ENCODE measurements at regions not wholly inside any gene's neighbourhood (a gene's known extent, or its start where the extent isn't known, plus 50 kb on each side); places are given as distances from the start of the nearest gene placed in this dataset.

DNA sequence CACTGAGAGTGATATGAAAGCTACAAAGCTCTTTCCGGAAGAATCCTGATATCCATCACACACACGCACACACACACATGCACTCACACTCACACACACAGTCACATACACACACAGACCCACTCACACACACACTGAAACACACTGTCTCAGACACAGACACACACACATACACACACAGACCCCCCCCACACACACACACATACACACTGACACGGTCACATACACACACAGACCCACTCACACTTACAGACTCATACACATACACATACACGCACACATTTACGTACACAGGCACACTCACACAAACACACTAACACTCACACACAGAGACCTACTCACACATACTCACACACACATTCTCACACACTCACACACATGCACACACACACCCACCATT, 58.6 kb downstream of the LIG4 start:
- no peak for DNase-seq (ENCODE audit: low spot score)

DNA sequence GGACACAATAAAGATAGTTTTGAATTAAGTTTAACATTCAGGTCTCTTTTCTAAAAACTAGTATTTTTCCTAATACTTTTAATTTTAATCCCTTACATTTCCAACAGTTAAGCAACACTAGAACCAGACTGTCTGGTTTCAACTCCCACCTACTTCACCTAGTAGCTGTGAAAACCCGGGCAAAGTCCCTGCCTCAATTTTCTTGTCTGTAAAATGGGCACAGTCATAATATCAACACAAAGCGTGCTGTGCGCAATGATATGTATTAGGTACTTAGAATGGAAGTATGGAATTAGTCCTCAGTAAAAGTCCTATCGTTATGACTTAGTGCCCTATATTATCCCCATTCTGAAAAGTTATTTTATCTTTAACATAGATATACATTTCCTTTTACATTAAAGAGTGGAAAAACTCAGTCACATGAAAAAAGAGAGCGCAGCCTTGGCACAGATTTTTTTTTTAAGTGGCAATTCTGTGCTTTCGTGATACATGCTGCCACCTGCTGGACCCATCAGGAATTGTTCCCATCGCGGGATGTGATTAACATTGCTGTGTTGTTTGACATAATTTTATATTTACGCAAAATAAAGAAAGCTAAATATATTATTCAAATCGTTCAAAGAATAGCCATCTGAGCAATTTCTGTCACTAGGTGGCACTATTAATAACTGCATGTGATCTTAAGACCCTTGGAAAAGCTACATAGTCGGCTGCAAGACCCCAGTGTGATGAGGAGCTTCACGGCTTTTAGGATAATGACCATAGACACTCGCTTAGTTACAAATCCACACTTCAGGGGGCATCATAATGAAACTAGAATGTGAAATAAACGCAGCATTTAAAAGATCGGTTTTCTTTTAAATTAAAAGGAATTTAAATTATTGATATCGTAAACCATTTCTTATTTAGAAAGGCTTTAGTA, 59.9 kb downstream of the LIG4 start:
- peak; percentile 29 for DNase-seq (ENCODE audit: low spot score)

DNA sequence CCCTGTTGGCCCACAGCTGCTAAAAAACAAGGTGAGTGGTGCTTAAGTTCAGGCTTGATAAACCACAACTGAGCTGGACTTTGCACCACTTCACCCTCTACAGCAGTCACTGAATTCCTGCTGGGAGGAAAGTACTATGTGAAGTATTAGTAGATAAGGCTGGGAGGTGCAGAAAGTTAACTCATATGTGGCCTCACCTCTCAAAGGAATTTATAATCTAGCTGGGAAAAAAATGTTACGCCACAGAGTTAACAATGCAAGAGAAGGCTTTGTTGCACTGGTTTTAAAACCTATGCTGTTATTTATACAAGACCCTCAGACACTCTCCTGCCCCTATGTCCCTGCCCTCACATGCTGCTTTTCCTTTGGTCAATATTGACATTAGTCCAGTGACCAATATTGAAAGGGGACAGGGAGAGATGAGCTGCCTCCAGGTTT, 60.9 kb downstream of the LIG4 start:
- DNase-seq (ENCODE audit: low spot score): no peak

DNA sequence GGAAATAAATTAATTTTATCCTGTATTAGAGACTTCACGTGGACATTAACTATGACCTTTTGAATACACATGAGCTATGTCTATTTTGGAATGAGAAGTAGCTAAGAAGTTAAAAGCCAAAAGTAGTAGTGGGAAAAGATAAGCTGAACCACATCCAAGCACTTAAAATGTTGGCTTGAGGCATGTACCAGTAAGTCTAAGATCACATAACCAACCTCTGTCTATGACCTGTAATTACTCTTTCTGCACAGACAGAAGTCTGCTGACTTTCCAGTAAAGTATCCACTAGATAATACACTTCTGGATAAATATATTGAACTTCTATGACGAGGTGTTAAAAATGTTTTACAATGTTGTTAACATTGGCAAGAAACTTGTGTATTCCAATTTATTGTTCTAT, 68.7 kb downstream of the LIG4 start:
- no peak for DNase-seq (ENCODE audit: low spot score)

DNA sequence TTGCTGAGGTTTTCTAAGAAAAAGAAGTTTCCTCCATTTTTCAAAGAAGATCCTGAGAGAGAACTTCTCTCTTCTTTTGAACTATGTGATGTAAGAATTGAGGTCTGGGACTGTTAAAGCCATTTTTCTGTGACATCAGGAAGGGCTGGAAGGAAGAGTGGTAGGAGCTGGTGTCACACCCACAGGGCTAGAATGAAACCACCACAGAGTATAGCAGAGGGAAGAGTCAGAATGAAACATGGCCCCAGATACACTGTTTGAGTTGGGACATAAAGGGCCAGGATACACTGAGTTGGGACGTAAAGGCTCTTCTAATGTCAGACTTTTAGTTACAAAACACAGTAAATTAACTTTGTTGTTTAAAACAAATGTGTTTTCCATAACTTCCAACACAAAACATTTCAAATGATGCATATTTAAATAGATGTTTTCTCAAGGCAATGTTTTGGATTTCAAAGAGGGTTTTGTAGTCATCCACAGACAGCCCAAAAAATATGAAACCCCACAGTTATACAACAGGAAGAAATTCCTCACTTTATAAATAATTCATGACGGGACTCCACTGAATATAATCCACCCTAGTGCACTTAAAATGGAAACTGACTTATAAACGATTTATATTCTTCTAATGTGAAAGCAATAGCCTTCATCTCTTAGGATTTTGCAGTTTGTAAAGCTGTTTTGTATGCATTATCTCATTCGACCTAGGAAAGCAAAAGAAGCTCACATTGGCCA, 72.5 kb downstream of the LIG4 start:
- no peak for DNase-seq (ENCODE audit: low spot score)

DNA sequence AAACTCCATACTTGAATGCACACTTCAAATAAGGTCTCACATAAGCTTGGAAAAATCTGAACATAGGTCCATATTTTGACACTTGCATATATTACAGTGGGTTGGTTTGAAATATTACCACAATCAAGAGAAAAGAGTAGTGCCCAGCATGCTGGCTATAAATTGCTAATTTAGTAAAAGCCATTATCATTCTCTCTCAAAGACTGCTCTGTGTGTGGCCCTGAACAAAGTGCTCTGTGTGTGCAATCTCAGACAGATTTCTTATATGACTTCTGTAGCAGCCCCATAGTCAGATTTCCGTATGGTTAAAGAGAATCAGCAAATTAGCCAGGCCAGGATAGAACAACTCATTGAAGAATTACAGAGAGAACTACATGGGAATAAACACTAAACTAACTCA, 78.2 kb downstream of the LIG4 start:
- DNase-seq (ENCODE audit: low spot score): no peak

DNA sequence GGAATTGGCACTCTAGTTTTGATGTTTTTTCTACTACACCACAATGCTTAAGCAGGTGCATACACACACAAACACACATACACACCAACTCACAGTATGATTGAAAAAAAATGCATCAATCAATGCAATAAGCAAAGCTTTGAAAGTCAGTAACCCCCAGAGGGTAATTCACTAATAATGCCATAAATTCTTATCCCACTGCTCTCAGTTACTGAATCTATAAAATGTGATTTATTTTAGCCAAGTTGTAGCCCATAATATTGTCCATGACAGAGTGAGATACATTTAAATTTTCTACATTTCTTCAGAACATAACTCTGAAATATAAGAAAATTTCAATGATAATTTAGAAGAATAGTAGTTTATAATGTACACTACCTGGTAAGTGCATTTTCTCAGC, 87.9 kb downstream of the LIG4 start:
- DNase-seq (ENCODE audit: low spot score): no peak

DNA sequence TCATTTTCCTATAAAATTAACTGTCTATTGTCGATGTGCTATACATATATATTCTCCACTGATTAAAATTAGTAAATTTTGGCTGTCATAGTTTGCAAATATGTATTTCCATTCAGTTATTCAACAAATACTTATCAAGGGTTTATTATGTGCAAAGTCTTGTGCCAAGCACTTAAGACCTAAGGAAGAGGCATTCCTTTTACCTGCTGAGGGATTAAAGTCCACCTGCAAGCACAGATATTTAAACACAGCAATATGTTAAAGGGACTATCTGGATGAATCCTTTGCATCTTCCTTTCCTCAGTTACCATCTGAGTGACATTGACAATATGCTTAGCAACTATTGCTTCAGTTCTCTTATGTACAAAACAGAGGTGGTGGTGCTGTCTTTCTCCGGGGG, 89.3 kb downstream of the LIG4 start:
- no peak for DNase-seq (ENCODE audit: low spot score)

DNA sequence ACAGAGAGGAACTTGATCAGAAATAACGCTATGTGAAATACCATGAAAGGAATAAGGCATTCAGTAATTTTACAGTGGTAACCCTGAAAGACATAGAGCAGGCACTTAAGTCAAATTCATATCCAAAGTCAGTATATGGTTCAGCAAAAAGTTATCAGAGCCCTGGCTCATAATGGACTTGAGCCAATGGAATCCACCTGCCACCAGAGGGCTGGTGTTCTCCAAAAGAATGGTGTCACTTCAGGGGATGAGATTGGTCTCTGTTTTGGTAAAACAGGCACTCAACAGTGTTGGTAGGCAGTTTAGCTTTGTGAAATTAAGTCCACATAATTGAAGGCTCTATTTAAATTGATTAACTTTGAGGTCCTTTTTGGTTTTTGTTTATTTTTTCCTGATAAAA, 93.9 kb downstream of the LIG4 start:
- DNase-seq (ENCODE audit: low spot score): no peak

DNA sequence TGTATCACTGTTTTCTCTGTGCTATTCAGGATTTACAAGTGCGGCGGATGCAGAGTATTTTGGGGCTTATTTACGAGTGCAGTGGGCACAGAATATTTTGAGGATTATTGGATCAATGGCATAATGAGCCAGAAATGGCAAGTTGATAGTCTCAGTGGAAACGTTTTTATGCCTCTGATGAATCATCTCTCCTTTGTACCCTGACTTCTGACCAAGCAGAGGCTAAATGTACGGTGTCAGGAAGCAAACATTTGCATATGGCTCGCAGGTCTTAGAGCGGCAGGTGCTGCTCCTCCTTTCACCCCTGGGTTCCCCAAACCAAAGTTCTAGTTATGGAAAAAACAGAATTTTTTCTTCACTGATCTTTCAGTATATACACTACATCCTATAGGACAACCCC, 94.5 kb downstream of the LIG4 start:
- DNase-seq (ENCODE audit: low spot score): no peak

DNA sequence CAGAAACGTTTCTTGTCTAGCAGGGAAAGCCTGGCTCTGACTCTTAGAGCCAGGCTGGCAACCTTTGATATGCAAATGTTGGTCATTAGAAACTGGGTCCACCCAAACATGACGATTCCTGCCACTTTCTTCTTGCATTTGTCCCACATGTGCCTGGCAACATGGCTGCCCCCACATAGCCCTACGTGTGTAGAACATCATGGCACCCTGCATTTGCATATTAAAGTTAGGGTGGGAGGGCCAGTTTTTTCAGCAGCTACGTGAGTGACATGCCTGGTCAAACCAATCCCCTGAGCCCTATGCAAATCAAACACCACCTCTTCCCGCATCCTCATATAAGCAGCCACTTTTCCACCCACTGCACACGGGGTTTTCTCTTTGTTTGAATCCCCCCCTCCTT, 95.0 kb downstream of the LIG4 start:
- no peak for DNase-seq (ENCODE audit: low spot score)

DNA sequence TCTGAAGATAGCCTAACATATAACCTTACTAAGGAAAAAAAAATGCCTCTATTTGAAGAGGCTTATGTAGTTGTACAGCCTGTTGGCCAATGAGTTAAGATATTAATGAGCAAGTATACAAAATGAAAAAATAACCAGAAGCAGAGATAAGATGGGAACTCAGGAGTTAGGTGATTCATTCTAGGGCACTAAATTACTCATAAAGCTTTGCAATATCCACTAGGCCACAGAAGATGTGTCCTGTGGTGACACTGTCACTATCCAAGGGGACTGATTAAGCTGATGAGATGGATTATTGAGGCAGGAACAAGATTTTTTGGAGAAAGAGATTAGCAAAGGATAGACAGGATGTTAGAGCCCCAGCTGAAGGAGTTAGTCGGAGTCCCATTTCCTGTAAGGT, 99.6 kb downstream of the LIG4 start:
- DNase-seq (ENCODE audit: low spot score): no peak

DNA sequence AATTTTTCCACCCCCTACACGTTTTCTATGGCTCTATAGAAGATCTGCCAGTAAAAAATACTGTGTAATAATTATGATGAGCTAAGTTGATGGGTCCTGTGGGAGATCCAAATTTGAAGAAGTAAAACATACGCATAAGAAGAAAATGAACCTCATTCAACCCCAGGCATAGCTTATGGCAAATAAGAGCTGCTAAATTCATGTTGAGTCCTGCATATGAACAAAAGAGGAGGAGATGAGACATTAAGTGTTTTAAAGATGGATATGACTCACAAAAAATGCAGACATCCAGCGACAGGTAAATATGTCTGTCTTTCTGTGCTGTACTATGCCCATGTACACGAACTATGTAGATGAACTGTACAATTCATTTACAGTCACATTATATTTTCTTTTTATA, 101.9 kb downstream of the LIG4 start:
- DNase-seq (ENCODE audit: low spot score): no peak

DNA sequence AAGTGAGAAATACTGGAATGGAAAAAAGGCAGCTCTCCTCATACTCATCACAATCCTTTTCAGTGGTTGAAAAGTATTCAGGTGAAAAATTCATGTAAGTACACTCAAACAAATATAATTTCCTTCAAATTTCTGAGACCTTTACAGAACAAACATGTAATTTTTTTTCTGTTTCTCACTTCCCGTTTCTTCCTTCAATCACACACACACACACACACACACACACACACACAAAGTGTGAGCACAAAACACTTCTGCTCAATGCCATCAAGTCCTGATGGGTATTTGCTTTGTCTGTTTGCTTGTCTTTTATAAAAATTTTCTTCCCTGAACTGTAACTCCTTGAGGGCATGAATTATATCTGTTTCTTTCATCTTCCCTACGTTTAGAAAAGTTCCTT, 110.6 kb downstream of the LIG4 start:
- no peak for DNase-seq (ENCODE audit: low spot score)

DNA sequence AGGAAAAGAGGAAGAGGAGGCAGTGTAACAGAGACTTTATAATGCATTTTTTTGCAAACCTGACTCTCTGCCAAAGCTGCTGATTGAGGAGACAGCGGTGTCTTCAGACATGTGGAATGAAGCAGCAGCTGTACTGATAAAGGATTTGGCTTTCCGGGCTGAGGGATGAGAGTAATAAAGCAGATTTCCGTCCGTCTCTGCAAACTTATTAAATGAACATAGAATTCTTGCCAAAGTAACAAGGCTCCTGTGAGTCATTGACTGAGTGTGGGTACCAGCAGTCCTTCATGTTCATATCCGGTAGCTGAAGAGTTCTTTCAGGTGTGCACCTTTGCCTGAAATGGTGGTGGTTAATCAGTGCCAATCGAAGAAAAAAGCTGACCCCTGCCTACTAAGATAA, 112.6 kb downstream of the LIG4 start:
- no peak for DNase-seq (ENCODE audit: low spot score)

DNA sequence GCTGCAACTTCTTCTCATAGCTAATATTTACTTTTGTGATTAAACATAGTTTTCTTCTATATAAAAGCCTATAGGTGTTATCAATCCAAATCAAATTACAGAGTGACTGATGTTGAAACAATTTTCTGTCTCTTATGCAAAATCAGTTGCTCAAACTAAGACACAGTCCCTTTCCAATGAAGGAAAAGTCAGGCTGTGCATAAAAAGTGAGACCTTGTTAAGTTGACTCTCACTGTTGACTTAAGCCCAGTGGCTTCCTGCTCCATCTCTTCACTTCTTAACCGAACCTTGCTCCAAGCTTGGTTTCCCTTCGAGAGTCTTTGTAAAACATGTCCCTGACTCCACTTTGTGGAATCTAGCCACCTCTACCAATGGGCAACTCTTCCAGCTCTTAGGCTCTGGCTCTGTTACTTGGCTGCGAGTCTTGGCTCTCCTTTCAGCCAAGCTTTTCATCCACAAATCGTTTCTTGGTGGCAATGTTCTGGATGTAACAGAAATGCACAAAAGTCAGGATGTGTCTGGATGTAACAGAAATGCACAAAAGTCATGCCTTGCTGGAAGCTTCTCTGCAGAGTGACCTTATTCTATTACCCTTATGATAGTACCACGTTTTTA, 118.9 kb downstream of the LIG4 start:
- no peak for DNase-seq (ENCODE audit: low spot score)

DNA sequence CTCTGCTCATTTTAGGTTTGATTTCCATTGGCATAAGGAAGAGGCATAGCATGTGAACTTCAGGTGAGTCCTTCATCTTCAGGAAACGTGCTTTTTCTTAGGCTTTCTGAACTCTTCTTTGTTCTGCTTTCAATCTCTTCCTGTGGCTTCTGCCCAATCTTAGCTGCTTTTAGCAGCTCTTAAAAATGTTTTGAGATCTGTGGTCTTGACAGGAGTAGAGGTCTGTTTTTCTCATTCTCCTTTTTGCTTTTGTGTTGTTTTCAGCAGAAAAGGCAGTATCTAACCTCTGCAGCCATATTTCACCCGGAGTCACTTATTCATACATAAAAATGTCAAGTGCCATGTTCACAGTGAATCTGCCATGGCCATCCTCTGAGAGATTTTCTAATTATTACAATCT, 120.3 kb downstream of the LIG4 start:
- no peak for DNase-seq (ENCODE audit: low spot score)

DNA sequence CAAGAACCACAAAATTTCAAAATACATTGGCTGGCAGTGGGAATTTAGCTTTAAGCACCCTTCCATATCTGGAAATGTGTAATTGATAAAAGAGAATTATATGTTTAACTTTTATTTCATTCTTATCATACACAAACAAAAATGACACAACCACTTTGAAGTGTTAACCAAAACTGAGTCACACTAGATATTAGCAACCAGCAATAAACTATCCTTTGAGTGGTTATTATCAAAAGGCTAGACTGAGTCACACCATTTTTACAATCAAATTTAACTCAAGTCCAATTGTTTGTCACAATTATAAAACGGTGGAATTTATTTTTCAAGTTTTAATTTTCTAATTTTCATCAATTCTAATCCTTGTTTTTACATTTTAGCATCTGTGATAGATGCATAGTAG, 121.7 kb downstream of the LIG4 start:
- DNase-seq (ENCODE audit: low spot score): no peak

DNA sequence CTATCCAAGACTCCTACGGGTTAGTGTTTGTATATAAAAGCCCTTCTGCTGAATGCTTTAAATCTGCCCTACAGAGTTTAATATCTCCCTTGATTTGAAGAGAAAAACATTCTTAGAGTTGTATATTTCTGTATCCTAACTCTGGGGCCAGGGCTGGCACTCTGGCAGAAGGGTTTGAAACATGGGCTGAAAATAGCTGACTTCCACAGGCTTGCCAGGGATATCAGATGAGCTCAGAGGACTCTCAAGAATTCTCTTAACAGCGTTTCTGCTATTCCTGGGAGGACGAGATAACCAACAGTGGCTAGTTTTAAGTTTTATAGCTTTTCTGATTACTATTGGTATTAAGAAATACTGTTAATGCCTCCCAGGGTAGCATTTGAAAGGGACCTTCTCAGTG, 127.5 kb downstream of the LIG4 start:
- no peak for DNase-seq (ENCODE audit: low spot score)

DNA sequence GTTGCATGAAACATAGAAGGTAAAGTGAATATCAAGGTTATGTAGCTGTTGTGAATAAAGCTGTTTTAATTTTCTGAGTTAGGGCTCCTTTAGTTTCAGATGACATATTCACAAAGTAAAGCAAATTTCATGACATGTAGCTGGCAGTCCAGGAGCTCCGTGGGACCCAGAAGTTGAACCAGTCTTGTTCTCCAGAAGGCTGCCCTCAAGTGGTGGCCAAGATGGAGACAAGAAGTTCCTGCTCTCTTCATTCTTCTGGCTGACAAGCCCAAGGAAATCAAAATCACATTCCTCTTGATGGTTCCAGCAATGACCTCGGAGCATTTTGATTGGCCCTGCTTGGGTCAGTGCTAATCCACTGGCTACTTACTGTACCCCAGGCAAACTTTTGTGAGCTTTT, 128.7 kb downstream of the LIG4 start:
- no peak for DNase-seq (ENCODE audit: low spot score)

DNA sequence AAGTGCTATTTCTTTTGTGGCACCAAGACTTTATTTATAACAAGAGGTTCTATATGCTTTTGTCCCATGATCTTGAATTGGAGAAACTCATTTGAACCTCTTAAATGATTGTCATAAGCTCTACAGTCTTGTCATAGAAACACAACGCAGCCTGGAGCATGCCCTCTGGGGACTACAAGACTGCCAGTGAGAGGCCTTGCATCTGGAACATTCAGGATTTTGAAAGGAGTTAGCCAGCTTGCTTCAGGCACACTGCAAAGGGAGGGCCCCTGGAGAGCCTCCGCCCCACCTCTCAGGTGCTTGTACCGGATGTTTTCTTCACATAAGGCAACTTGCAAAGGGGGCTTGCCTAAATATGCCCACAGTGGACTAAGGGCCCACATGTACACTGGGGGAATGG, 130.5 kb downstream of the LIG4 start:
- DNase-seq (ENCODE audit: low spot score): no peak

DNA sequence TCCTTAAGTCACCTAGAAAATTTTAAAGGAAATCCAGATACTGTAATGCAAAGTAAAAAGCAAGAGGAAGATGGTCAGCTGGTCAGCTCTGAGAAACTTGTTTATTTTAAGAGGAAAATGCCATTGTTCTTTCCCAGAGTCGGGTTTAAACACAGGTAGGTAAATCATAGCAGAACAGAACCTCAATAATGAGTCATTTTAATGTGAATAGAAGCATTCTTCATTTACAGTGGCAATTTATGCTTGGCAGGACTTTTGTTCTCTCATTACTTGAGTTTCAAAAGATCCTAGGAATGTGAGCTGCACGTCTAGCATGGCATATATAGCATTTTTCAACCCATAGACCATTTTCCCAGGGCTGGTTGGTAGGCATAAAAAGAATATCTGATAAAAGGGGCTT, 132.3 kb downstream of the LIG4 start:
- no peak for DNase-seq (ENCODE audit: low spot score)

DNA sequence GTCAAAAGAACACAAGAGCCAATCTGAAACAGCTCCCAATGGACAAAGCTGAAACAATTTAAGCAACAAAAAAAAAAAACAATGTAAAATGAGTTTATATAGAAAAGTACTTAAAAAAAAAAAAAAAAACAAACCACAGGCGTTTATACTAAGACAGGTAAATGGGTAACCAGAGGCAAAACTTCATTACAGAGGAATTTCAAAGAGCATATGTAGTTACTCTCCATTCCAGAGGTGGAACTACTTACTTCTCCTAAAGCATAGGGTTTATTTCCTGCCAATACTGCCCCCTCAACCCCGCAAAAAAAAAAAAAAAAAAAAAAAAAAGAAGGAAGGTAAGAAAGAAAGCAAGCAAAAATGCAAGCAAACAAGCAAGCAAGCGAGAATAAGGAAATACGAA, 132.9 kb downstream of the LIG4 start:
- DNase-seq (ENCODE audit: low spot score): no peak
